T-helper 1 cell treated with Interleukin-12 subunit alpha and Interleukin-12 subunit beta and Interleukin-4 antibody, amounts not matched to agents 30 μg/mL and 1 μg/mL, for 36 hours (primary cell): ENCODE measurements at regions not wholly inside any gene's neighbourhood (a gene's known extent, or its start where the extent isn't known, plus 50 kb on each side); places are given as distances from the start of the nearest gene placed in this dataset.
"Not testable (repeated sequence)": the region's sequence is repeated elsewhere in the genome, so short reads cannot be mapped to it uniquely, and the experiment has no call there.

ENCODE experiments used
- H3K27ac Mint-ChIP-seq: one replicate; pipeline ENCODE4 v1.8.0; 2021; ENCODE audit warnings: mild to moderate bottlenecking, mixed read lengths
- H3K27me3 Mint-ChIP-seq: one replicate; pipeline ENCODE4 v1.8.0; 2021; ENCODE audit warnings: low read depth, mixed read lengths
- H3K36me3 Mint-ChIP-seq: one replicate; pipeline ENCODE4 v1.8.0; 2021; ENCODE audit warnings: low read depth, mixed read lengths
- H3K4me1 Mint-ChIP-seq: one replicate; pipeline ENCODE4 v1.8.0; 2021; ENCODE audit warnings: low read depth, mixed read lengths
- H3K4me3 Mint-ChIP-seq: one replicate; pipeline ENCODE4 v1.8.0; 2021; ENCODE audit warnings: mild to moderate bottlenecking, moderate library complexity, mixed read lengths
- H3K9me3 Mint-ChIP-seq: one replicate; pipeline ENCODE4 v1.8.0; 2021; ENCODE audit warnings: mixed read lengths

DNA sequence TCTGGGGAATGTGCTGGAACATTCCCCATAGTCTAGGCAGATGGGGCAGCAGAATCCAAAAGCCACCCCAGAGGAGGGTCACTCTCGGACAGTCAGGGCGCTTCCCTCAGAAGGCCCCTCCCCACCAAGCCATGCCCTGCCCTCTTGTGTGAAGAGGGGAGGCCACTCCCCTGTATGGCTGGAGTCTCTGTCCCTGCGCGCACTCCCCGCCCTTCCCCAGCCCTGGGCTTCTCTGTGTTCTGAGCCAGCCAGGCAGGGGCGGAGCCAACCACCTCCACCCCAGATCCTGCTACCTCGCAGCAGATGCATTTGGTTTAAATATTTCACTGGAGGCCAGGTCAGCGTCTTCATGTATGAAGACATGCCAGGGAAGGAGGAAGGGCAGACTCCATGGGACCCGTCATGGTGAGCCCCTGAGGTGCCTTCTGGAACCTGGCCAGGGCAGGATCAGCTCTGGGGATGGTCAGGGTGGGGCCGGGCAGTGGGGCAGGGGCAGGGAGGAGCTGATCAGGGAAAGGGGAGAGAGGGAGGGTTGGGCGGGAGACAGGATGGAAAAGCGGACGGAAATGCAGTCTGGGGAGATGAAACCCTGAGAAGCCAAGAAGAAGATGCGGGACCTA lies 107.3 kb downstream of the ADRA2C start:
- Mint-ChIP-seq H3K4me3 (no peak overlapping the region), H3K36me3 (no peaks in the 10 kb centered on the region), H3K27ac (no peak overlapping the region), H3K4me1 (no peaks in the 10 kb centered on the region), H3K27me3 (peaks cover 40% of the 10 kb centered on the region), H3K9me3 (no peaks in the 10 kb centered on the region)

DNA sequence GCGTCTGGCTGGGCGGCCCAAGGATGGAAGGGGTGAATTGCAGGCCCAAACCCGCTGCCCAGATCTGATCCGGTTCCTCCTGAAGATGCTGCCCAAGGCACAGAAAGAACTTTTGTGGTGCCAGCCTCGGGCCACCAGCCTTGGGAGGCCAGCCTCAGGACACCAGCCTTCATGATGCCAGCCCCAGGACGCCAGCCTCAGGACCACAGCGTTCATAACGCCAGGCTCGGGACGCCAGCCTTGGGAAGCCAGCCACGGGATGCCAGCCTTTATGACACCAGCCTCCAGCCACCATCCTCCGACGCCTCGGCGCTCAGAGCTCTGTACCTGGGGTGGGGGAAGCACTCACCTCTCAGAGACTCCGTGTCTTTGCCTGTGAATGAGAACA lies 107.8 kb downstream of the ADRA2C start:
- no peaks in the 10 kb centered on the region for H3K36me3 Mint-ChIP-seq
- no peaks in the 10 kb centered on the region for H3K9me3 Mint-ChIP-seq
- peaks cover 45% of the 10 kb centered on the region for H3K27me3 Mint-ChIP-seq
- H3K27ac Mint-ChIP-seq, result no peak overlapping the region
- H3K4me3 Mint-ChIP-seq, result no peak overlapping the region
- H3K4me1 Mint-ChIP-seq, result no peaks in the 10 kb centered on the region

DNA sequence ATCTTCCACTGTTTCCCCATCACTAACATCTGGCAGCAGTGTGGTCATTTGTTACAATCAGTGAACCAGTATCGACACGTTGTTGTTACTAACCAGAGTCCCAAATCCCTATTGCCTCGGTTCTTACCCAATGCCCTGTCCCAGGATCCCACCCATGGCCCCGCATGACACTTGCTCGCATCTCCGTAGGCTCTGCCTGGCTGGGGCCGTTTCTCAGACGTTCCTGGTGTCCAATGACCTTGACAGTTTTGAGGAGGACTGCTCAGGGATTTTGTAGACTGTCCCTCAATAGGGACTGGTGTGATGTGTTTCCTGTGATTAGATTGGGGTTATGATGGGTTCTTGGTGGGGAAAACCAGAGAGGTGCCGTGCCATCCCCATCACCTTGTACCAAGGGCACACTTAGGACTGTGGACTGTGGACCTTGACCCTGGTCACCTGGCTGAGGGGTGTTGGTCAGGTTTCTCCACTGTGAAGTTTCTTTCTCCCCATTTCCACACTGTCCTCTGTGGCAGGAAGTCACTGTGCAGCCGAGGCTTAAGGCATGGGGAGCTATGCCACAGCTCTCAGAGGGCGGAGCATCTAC lies 108.4 kb downstream of the ADRA2C start:
- Mint-ChIP-seq H3K27me3 (peaks cover 51% of the 10 kb centered on the region), H3K36me3 (no peaks in the 10 kb centered on the region), H3K9me3 (no peaks in the 10 kb centered on the region), H3K27ac (no peak overlapping the region), H3K4me1 (peaks cover 5% of the 10 kb centered on the region), H3K4me3 (no peak overlapping the region)

DNA sequence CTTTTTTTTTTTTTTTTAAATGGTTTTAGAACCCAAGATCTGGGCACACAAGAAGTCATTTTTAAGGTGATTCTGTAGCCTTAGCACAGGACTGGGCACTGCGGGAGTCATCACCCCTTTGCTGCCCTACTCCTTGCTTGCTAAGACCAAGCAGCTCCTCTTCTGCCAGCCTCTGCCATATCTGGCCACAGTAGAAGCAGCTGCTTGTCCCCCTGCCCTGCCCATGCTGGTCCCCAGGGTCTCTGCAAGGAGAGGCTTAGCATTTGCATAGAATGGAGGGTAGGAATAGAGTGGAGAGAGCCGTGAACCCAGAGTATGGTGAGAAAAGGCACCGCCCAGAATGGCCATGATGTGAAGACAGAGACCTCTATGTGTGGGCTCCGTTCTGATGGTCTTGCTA lies 109.3 kb downstream of the ADRA2C start:
- H3K27ac Mint-ChIP-seq, result no peak overlapping the region
- H3K36me3 Mint-ChIP-seq, result no peaks in the 10 kb centered on the region
- H3K27me3 Mint-ChIP-seq, result peaks cover 53% of the 10 kb centered on the region
- H3K4me1 Mint-ChIP-seq, result peaks cover 8% of the 10 kb centered on the region
- no peak overlapping the region for H3K4me3 Mint-ChIP-seq
- no peaks in the 10 kb centered on the region for H3K9me3 Mint-ChIP-seq

DNA sequence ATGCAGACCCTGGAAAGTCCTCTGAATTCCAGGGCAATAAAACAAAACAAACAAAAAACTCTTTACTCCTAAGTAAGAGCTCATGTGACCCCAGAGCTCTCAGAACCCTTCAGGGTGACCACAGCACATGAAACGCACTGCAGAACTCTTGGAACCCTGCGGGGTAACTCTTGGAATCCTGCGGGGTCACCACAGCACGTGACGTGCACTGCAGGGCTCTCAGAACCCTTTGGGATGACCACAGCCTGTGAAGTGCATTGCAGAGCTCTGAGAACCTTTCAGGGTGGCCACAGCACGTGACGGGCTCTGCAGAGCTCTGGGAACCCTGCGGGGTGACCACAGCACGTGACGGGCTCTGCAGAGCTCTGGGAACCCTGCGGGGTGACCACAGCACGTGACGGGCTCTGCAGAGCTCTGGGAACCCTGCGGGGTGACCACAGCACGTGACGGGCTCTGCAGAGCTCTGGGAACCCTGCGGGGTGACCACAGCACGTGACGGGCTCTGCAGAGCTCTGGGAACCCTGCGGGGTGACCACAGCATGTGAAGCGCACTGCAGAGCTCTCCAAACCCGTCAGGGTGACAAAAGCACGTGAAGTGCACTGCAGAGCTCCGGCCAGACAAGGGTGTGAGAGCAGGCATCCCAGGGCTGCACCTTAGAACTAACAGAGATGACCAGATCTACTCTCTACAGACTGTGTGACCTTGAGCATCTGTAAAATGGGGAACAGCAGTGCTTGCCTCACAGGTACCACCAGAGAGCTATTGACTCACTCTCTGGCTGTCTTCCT lies 110.1 kb downstream of the ADRA2C start:
- not testable (repeated sequence) for H3K4me3 Mint-ChIP-seq, H3K27ac Mint-ChIP-seq, H3K36me3 Mint-ChIP-seq, H3K4me1 Mint-ChIP-seq, H3K9me3 Mint-ChIP-seq
- peaks cover 50% of the 10 kb centered on the region for H3K27me3 Mint-ChIP-seq

DNA sequence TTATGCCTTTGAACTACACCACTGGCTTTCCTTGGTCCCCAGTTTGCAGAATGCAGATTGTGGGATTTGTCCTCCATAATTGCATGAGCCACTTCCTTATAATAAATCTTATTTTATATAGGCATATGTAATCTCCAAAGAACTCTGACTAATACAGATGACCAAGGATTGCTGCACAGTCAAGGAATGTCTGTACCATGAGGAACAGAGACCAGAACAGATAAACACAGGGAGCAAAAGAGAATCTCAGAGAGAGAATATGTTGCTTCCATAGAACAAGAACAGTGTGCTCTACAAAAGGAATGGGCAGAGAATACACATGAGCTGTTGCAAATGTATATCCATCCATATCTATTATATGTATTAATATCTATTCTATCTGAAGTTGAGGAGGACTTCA lies 111.1 kb downstream of the ADRA2C start:
- H3K27ac Mint-ChIP-seq, result no peak overlapping the region
- H3K9me3 Mint-ChIP-seq, result no peaks in the 10 kb centered on the region
- H3K36me3 Mint-ChIP-seq, result no peaks in the 10 kb centered on the region
- peaks cover 49% of the 10 kb centered on the region for H3K27me3 Mint-ChIP-seq
- H3K4me3 Mint-ChIP-seq, result no peak overlapping the region
- peaks cover 10% of the 10 kb centered on the region for H3K4me1 Mint-ChIP-seq

DNA sequence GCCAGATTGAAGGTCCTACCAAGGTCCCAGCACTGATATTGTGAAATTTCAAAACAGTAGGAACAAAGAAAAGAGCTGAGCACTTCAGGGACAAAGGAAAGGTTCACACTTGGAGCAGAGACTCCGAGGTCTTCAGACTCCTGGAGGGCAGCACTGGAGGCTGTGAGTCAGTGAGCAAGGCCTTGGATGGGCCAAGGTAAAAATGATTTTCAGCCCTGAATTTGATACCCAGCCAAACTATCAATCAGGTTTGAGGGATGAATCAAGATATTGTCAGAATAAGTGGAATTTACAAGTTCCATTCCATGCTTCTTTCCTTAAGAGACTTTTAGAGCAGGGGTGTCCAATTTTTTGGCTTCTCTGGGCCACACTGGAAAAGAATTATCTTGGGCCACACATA lies 111.7 kb downstream of the ADRA2C start:
- Mint-ChIP-seq H3K36me3 (no peaks in the 10 kb centered on the region), H3K4me3 (no peak overlapping the region), H3K27ac (no peak overlapping the region), H3K9me3 (no peaks in the 10 kb centered on the region), H3K4me1 (peaks cover 10% of the 10 kb centered on the region), H3K27me3 (peaks cover 47% of the 10 kb centered on the region)

DNA sequence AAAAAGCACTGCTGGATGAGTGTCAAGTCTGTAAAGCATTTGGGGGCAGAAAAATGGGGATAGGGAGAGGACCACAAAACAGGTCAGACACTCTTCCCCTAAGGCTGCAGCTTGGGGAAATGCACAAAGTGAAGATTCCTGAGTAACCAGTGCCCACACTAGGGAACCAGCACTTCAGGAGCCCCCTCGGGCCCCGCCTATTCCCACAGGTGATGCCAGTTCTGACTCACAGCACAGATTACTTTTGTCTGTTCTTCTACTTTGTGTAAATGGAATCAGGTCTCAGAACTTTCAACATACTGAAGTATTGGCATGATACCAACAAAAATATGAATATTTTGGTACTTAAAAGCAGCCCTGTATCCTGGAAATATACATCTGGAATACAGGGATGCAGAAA lies 112.5 kb downstream of the ADRA2C start:
- peaks cover 43% of the 10 kb centered on the region for H3K27me3 Mint-ChIP-seq
- no peak overlapping the region for H3K4me3 Mint-ChIP-seq
- H3K4me1 Mint-ChIP-seq, result peaks cover 10% of the 10 kb centered on the region
- H3K36me3 Mint-ChIP-seq, result no peaks in the 10 kb centered on the region
- H3K9me3 Mint-ChIP-seq, result no peaks in the 10 kb centered on the region
- H3K27ac Mint-ChIP-seq, result no peak overlapping the region

DNA sequence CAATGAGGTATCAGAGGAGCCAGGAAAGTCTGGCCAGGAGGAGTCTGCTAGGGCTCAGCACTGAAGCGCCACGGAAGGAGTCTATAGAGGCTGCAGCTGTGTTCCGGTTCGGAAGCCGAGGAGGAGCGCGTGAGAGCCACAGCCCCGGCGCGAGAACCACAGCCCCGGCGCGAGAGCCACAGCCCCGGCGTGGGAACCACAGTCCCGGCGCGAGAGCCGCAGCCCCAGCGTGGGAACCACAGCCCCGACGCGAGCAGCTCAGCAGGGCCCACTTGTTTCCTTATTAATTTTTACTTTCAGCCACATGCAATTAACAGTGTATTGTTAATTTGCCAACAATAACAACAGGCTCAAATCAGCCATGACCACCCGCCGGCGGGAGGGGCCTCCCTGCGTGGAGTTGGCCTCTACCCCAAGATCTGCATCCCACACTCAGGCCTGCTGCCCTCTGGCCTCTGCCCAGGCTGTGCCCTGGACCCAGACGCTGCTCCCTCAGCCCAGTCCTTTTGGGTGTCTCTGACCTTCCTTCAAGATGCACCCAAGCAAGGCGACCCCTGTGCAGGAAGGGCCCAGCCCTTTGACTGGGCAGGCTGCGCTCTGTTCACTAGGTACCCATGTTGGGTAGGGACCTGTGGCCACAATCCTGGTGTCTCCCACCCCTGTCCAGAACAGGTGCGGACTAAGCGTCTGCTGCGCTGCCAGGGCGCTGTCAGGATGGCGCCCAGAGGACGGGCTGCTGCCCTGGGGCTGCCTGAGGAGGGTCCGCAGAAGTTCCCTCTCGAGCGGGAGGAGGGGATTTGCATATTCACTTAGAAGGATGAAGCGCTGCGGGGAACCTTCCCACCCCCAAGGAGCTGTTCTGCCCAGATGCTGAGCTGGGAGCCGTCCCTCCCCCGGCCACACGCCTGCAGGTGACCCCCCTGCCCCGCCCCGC lies 113.8 kb downstream of the ADRA2C start:
- peaks cover 10% of the 10 kb centered on the region for H3K4me1 Mint-ChIP-seq
- H3K27me3 Mint-ChIP-seq, result peaks cover 38% of the 10 kb centered on the region
- H3K9me3 Mint-ChIP-seq, result no peaks in the 10 kb centered on the region
- no peak overlapping the region for H3K27ac Mint-ChIP-seq
- H3K4me3 Mint-ChIP-seq, result no peak overlapping the region
- H3K36me3 Mint-ChIP-seq, result no peaks in the 10 kb centered on the region

DNA sequence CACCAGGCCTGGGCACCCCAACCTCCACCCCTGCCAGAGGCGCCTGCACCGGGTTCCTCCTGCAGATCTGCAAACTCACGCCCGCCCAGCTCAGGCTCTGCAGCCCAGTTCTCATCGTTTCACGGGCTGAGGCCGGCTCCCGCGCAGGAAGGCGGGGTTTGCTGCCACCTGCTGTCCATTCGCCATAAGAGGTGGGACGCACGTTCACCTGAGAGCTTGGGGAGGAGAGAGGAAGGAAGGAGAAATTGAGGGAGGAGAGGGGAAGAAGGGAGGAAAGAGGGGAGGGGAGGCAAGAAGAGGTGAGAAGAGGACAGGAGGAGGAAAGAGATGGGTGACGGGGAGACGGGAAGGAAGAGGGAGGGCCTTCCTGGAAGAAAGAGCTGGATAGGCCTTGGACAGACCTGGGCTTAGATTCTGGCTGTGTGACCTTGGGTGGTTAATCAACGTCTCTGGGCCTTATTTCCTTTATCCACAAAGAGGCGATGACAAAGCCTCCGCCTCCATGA lies 114.5 kb downstream of the ADRA2C start:
- H3K27me3 Mint-ChIP-seq, result peaks cover 38% of the 10 kb centered on the region
- no peaks in the 10 kb centered on the region for H3K9me3 Mint-ChIP-seq
- no peak overlapping the region for H3K4me3 Mint-ChIP-seq
- H3K4me1 Mint-ChIP-seq, result peaks cover 10% of the 10 kb centered on the region
- H3K36me3 Mint-ChIP-seq, result no peaks in the 10 kb centered on the region
- no peak overlapping the region for H3K27ac Mint-ChIP-seq

DNA sequence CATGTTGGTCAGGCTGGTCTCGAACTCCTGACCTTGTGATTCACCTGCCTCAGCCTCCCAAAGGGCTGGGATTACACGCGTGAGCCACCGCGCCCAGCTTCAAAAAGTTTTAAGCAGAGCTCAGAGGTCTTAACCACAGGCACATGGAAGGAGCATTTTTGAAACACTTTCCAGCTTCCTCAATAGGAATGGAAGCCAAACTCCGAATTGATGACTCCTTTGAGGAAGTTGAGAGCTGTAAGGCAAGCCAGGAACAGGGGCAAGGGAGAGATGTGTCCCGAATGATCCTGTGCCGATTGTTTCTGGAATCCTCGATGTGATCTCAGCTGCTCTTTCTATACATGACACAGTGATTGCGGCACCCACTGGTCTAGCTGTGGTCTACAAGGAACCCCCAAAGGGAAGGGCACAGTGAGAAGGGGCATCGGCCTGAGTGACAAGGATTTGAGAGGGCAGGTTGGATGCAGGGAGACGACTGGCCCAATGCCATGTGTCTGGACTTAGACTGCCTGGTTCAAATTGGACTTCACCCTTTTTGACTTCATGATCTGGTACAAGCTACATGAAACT lies 116.2 kb downstream of the ADRA2C start:
- not testable (repeated sequence) for H3K4me3 Mint-ChIP-seq, H3K4me1 Mint-ChIP-seq, H3K36me3 Mint-ChIP-seq, H3K27ac Mint-ChIP-seq, H3K9me3 Mint-ChIP-seq
- H3K27me3 Mint-ChIP-seq, result peaks cover 52% of the 10 kb centered on the region

DNA sequence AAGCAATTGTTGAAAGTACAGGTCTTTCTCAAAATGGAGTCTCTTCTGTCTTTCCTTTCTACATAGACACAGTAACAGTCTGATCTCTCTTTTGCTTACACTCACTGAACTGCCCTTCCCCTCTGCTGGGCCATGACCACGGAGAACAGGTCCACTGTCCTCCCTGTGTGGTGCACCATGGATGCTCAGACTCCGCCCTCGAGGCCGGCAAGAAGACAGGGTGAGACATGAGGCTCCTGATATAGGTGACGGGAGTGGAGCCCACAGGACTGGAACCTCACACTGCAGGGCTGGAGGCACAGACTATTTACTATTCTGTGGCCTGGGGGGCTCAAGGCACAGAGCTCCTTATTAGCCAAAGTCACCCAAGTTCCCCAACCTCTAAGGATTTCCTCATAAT lies 118.1 kb downstream of the ADRA2C start:
- not testable (repeated sequence) for H3K36me3 Mint-ChIP-seq, H3K4me1 Mint-ChIP-seq, H3K9me3 Mint-ChIP-seq, H3K27ac Mint-ChIP-seq, H3K4me3 Mint-ChIP-seq
- peaks cover 33% of the 10 kb centered on the region for H3K27me3 Mint-ChIP-seq

DNA sequence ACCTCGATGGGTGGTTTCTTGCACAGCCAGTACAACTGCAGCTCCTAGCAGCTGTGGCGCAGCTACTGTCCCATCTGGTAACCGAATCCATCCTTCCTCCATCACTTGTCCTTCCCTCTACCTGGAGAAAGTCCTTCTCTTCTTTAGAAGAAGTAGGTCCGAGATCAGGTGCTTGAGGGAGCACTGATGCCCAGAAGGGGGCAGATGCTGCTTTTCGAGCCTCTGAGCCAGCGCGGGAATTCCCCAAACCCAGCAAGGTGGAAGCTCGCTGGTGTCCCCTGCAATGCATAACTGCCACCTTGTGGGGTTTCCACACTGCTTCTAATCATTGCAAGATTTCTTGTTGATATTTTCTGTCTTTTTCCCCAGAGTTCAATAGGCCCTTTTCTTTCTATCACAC lies 127.4 kb downstream of the ADRA2C start:
- H3K4me3 Mint-ChIP-seq, H3K4me1 Mint-ChIP-seq, H3K27ac Mint-ChIP-seq, H3K9me3 Mint-ChIP-seq, H3K36me3 Mint-ChIP-seq, H3K27me3 Mint-ChIP-seq: not testable (repeated sequence)
